ENCODE measurements at regions not wholly inside any gene's neighbourhood (a gene's known extent, or its start where the extent isn't known, plus 50 kb on each side); places are given as distances from the start of the nearest gene placed in this dataset.
"Not testable (repeated sequence)": the region's sequence is repeated elsewhere in the genome, so short reads cannot be mapped to it uniquely, and the experiment has no call there.

DNA sequence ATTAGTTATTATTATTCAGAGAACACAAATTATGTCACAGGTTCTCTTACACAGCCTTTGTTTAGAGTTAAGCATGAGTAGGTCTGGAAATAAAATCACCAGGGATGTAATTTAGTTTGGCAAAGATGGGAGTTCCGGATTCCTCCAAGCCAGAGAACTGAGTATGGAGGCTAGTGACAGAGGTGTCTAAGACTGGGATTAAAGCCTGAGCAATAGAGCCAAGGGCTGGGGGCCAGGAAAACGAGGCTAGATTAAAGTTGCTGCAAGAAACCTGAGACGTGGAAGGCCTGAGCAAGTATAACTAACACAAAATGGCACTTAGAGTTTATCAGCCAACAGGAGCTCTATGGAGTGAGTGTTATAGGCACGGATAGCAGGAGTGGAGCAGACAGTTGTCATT lies 381.6 kb downstream of the SRGAP2C start:
- peak; percentile 52 for FAIRE-seq

DNA sequence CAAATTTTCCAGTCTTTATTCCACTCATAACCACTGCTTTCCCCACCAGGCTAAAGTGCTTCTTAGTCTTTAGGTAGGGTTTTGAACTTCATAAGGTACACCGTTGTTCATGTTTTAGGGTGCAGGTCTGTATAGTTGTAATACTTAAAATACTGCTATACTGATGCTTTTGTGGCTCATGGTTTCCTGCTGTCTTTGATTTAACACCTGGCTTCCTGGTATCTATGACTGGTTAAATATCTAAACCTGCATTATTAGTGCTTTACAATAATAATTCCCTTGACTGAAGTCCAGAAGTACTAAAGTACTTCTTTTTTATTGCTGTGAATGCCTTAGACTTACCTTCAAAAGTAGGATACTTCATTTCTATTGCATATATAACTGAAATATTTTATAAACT lies 384.7 kb downstream of the SRGAP2C start:
- no peak for DNase-seq (ENCODE audit: low spot score)
- FAIRE-seq = no peak

More for the DNA sequence above, 381.6 kb downstream of the SRGAP2C start:
- DNase-seq (ENCODE audit: low spot score) = no peak

DNA sequence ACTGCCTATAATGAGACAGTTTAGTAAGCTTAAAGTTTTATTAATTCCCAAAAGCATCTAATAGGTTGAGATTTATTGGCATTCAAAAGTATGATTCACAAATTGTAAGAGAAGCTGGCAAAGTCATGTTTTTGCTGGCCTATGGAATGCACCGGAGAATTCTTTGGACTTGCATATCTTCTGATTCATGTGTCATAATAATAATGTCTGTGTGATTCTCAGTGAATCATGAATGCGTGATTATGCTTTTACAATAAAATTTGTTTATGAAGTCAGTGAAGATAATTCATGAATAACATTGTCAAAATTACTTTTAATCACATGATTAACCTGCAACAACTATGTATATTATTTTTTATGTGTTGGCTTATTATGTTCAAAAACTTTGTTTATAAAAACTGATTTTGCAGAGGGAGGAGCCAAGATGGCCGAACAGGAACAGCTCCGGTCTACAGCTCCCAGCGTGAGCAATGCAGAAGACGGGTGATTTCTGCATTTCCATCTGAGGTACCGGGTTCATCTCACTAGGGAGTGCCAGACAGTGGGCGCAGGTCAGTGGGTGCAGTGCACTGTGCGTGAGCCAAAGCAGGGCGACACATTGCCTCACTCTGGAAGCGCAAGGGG lies 389.2 kb downstream of the SRGAP2C start:
- peak; percentile 6 for DNase-seq (ENCODE audit: low spot score)
- FAIRE-seq = not testable (repeated sequence)

DNA sequence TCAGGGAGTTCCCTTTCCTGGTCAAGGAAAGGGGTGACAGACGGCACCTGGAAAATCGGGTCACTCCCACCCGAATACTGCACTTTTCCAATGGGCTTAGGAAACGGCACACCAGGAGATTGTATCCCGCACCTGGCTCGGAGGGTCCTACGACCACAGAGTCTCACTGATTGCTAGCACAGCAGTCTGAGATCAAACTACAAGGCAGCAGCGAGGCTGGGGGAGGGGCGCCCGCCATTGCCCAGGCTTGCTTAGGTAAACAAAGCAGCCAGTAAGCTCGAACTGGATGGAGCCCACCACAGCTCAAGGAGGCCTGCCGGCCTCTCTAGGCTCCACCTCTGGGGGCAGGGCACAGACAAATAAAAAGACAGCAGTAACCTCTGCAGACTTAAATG lies 389.7 kb downstream of the SRGAP2C start:
- FAIRE-seq = not testable (repeated sequence)

DNA sequence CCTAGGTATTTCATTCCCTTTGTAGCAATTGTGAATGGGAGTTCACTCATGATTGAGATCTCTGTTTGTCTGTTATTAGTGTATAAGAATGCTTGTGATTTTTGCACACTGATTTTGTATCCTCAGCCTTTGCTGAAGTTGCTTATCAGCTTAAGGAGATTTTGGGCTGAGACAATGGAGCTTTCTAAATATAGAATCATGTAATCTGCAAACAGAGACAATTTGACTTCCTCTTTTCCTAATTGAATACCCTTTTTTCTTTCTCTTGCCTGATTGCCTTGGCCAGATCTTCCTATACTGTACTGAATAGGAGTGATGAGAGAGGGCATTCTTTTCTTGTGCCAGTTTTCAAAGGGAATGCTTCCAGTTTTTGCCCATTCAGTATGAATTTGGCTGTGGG lies 398.1 kb downstream of the SRGAP2C start:
- FAIRE-seq; DNase-seq (ENCODE audit: low spot score): not testable (repeated sequence)

More for the DNA sequence above, 389.7 kb downstream of the SRGAP2C start:
- DNase-seq (ENCODE audit: low spot score) = not testable (repeated sequence)

DNA sequence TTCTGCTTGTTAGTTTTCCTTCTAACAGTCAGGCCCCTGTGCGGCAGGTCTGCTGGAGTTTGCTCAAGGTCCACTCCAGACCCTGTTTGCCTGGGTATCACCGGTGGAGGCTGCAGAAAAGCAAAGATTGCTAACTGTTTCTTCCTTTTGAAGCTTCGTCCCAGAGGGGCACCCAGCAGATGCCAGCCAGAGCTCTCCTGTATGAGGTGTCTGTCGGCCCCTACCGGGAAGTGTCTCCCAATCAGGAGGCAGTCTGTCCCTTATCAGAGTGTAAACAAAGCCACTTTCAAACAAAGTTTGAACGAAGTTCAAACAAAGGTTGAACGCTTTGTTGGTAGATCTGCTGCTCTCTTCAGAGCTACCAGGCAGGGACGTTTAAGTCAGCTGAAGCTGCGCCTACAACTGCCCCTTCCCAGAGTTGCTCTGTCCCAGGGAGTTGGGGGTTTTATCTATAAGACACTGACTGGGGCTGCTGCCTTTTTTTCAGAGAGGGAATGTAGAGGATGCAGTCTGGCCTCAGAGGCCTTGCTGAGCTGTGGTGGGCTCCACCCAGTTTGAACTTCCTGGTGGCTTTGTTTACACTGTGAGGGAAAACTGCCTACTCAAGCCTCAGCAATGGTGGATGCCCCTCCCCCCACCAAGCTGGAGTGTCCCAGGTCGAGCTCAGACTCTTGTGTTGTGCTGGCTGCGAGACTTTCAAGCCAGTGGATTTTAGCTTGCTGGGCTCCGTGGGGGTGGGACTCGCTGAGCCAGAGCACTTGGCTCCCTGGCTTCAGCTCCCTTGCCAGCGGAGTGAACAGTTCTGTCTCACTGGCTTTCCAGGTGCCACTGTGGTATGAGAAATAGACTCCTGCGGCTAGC lies 401.8 kb downstream of the SRGAP2C start:
- FAIRE-seq = no peak
- DNase-seq (ENCODE audit: low spot score) = no peak

DNA sequence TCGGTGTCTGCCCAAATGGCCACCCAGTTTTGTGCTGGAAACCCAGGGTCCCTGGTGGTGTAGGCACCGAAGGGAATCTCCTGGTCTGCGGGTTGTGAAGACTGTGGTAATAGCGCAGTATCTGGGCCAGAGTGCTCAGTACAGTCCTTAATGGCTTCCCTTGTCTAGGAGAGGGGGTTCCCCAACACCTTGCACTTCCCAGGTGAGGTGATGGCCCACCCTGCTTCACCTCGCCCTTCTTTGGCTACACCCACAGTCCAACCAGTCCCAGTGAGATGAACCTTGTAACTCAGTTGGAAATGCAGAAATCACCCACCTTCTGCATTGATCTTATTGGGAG lies 402.4 kb downstream of the SRGAP2C start:
- FAIRE-seq (no peak), DNase-seq (ENCODE audit: low spot score) (no peak)

DNA sequence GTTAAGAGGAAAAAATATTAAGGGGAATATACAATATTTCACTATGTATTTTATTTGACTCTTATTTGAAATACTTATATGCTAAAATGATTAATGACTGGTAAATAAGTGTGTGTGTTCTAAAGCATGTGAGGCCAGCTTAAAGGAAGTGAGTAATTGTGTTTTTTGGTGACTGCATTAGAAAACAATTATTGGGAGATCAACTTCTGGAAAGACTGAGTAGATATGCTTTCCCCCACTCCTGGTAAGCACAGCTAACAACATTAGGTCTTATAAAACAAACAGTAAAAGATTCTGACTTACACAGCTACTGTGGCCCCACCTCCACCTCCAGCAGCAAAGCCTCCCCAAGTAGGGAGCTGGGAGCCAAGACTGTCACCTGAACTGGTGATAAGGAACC lies 403.0 kb downstream of the SRGAP2C start:
- peak; percentile 8 for DNase-seq (ENCODE audit: low spot score)
- no peak for FAIRE-seq

DNA sequence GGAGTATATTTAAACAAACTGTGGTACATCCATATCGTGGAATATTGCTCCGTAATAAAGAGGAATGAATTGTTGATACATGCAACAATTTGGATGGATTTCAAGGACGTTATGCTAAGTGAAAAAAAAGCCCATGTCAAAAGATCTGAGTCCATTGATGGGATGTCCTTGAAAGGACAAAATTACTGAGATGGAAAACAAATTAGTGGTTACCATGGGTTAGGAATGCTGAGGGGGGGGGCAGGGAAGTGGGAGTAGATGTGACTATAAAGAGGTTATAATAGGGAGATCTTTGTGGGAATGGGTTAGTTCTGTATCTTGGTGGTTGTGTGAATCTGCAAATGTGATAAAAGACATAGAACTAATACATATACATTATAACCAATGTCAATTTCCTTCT lies 409.3 kb downstream of the SRGAP2C start:
- DNase-seq (ENCODE audit: low spot score) = no peak
- FAIRE-seq = no peak

DNA sequence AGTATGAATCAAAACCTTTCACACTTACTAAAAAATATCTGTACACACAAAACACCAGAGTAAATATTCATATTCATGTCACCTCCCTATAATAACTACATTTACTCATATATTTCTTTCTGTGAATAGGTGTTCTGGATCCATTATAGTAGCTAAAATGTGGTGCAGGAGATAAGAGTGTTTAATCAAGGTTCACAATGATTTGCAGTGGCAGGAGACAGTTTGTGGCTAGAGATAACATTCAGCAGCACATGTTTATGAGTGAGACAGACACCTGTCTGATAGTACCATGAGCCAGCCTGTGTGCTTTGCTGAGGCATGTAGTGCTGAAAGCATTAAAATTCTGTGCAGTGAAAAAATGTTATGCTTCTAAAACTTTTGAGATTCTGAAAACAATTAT lies 410.3 kb downstream of the SRGAP2C start:
- DNase-seq (ENCODE audit: low spot score) (no peak), FAIRE-seq (no peak)

DNA sequence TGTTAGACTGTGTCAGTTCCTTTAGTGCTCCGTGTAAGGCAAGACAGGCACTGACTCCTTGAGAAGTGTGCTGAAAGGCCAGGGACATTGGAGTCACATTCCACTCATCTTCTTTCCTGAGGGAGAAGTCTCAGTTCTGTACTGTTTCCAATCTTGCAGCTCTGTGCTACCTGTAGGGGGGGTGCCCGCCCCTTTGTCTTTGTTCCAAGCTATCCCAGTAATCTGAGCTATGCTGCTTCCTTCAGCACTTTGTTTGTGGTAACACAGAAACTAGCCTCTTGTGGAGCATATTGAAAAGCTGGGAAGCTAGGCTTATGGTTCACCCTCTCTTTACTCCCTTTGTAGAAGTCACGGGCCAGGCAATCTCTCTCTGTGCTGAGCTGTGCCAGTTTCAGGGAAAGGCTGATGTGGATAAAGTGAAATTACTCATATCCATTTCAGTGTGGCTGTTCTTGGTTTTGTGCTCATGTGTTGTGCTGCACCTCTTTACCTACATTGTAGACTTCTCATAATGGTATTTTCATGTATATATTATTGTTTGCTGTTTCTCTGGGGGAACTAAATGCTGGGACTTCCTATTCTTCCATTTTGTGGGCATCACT lies 420.2 kb downstream of the SRGAP2C start:
- not testable (repeated sequence) for DNase-seq (ENCODE audit: low spot score); FAIRE-seq

DNA sequence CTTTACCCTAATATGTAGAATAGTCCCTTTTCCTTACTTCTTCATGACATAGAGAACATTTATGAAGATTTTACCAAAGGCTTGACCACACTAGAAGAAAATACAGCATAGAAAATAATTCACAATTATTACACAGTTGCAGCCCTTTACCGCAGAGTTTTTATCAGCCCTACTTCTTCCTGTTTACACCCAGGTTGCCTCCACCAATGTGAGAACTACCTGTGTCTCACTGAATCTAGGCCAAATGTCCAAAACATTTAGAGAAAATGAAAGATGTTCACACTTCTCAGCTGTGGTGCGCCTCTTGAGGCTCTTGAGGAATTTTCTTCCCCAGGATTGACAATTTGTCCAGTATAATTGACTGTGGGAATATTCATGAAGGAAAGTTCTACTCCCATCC lies 422.7 kb downstream of the SRGAP2C start:
- not testable (repeated sequence) for FAIRE-seq; DNase-seq (ENCODE audit: low spot score)
